Endothelial cell (in vitro differentiated cells): ENCODE measurements at regions not wholly inside any gene's neighbourhood (a gene's known extent, or its start where the extent isn't known, plus 50 kb on each side); places are given as distances from the start of the nearest gene placed in this dataset.
"Not testable (repeated sequence)": the region's sequence is repeated elsewhere in the genome, so short reads cannot be mapped to it uniquely, and the experiment has no call there.

Source experiments
- DNase-seq: peaks from one replicate; pipeline ENCODE4 v3.0.0; 2021; ENCODE audit warnings: low spot score
- H3K27ac Mint-ChIP-seq: one replicate; pipeline ENCODE4 v1.8.0; 2021; ENCODE audit warnings: mixed read lengths, inconsistent platforms; ENCODE audit not compliant: unreplicated experiment
- H3K27me3 Mint-ChIP-seq: one replicate; pipeline ENCODE4 v1.8.0; 2021; ENCODE audit warnings: mild to moderate bottlenecking, moderate library complexity, mixed read lengths, inconsistent platforms; ENCODE audit not compliant: unreplicated experiment
- H3K36me3 Mint-ChIP-seq: one replicate; pipeline ENCODE4 v1.8.0; 2021; ENCODE audit warnings: mild to moderate bottlenecking, low read depth, mixed read lengths, inconsistent platforms; ENCODE audit not compliant: unreplicated experiment
- H3K4me1 Mint-ChIP-seq: one replicate; pipeline ENCODE4 v1.8.0; 2021; ENCODE audit warnings: mild to moderate bottlenecking, mixed read lengths, inconsistent platforms; ENCODE audit not compliant: unreplicated experiment
- H3K4me3 Mint-ChIP-seq: one replicate; pipeline ENCODE4 v1.8.0; 2021; ENCODE audit warnings: mild to moderate bottlenecking, mixed read lengths, inconsistent platforms; ENCODE audit not compliant: unreplicated experiment
- H3K9me3 Mint-ChIP-seq: one replicate; pipeline ENCODE4 v1.8.0; 2021; ENCODE audit warnings: mixed read lengths, inconsistent platforms; ENCODE audit not compliant: unreplicated experiment
- CTCF ChIP-seq: fragments of 200-600 bp; sonication (generic); IDR thresholded peaks from one replicate; pipeline ENCODE4 v1.5.0; 2021; ENCODE audit warnings: antibody characterized with exemption; ENCODE audit not compliant: unreplicated experiment

DNA sequence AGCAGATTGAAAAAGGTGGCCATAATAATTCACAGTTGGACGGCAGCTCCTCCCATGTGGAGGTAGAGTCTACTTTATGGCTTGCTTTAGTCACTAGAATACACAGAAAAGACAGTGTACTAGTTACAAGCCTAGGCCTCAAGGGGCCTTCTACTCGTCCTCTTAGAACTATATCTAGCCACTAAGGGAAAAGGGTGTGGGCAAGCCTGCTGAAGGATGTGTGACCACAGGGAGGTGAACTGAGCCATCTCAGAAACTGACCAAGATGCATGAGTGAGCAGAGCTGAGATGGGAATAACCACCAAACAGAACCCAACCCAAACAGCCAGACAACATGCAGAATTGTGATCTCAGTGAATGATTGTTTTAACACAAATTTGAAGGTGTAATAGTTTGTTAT, 335.6 kb upstream of the LMCD1 start:
- no peak for DNase-seq
- Mint-ChIP-seq H3K27me3 (peaks cover 3% of the 10 kb centered on the region), H3K9me3 (no peaks in the 10 kb centered on the region), H3K4me3 (no peak overlapping the region), H3K4me1 (no peaks in the 10 kb centered on the region), H3K27ac (no peak overlapping the region), H3K36me3 (no peaks in the 10 kb centered on the region)
- no peak for TF ChIP-seq CTCF

DNA sequence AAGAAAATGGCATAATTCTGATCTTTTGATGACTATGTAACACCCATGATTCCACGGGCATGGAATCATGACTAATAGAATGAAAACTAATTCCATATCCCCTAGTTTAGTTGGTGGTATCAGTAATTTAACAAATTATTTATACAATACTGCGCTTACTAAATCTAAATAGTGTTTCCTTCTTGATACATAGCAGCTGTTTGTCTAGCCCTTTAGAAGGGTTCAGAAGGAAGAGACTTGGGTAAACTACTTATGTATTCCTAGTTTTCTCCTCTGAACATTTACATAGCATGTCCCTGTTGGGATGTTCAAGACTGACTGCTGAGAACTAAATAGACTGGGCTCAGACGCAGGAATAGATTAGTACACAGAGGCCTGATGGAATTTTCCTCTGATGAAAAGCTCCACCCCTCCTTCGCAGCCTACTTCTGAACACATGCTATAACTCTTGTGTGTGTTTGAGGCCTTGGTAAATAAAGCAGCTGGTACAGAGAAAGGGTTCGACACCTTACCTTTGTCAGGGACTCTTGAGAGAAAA, 330.6 kb upstream of the LMCD1 start:
- Mint-ChIP-seq H3K4me1 (no peaks in the 10 kb centered on the region), H3K27ac (no peak overlapping the region), H3K9me3 (no peaks in the 10 kb centered on the region), H3K27me3 (peaks cover 3% of the 10 kb centered on the region), H3K4me3 (no peak overlapping the region), H3K36me3 (no peaks in the 10 kb centered on the region)
- no peak for DNase-seq
- TF ChIP-seq CTCF: no peak

GRCh38 chr3:8173892-8174291, 327.7 kb upstream of the LMCD1 start:
- no peaks in the 10 kb centered on the region for H3K27me3 Mint-ChIP-seq
- H3K36me3 Mint-ChIP-seq: no peaks in the 10 kb centered on the region
- TF ChIP-seq CTCF: no peak
- no peak for DNase-seq
- no peaks in the 10 kb centered on the region for H3K9me3 Mint-ChIP-seq
- no peak overlapping the region for H3K4me3 Mint-ChIP-seq
- H3K4me1 Mint-ChIP-seq: no peaks in the 10 kb centered on the region
- no peak overlapping the region for H3K27ac Mint-ChIP-seq

- H3K27me3 Mint-ChIP-seq, H3K9me3 Mint-ChIP-seq, H3K4me1 Mint-ChIP-seq, DNase-seq, H3K27ac Mint-ChIP-seq, H3K36me3 Mint-ChIP-seq, H3K4me3 Mint-ChIP-seq: not testable (repeated sequence)
Measured at GRCh38 chr3:8176759-8177483, 324.7 kb upstream of the LMCD1 start.

DNA sequence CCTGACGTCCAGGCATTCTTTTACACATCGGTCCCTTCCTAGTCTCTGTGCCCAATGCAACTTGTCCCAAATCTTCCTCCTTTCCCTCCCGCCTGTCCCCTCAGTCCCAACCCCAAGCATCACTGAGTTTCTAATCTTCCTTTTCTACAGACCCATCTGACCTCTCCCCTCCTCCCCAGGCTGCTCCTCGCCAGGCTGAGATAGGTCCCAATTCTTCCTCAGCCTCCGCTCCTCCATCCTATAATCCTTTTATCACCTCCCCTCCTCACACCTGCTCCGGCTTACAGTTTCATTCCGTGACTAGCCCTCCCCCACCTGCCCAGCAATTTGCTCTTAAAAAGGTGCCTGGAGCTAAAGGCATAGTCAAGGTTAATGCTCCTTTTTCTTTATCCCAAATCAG, 323.1 kb upstream of the LMCD1 start:
- not testable (repeated sequence) for H3K9me3 Mint-ChIP-seq, H3K27me3 Mint-ChIP-seq, DNase-seq, H3K4me3 Mint-ChIP-seq, H3K27ac Mint-ChIP-seq, H3K4me1 Mint-ChIP-seq, H3K36me3 Mint-ChIP-seq

GRCh38 chr3:8182904-8183303, 318.7 kb upstream of the LMCD1 start:
- no peak for DNase-seq
- peaks cover 4% of the 10 kb centered on the region for H3K27me3 Mint-ChIP-seq
- no peak for TF ChIP-seq CTCF
- no peaks in the 10 kb centered on the region for H3K9me3 Mint-ChIP-seq
- peaks cover 4% of the 10 kb centered on the region for H3K36me3 Mint-ChIP-seq
- no peak overlapping the region for H3K27ac Mint-ChIP-seq
- peaks cover 4% of the 10 kb centered on the region for H3K4me1 Mint-ChIP-seq
- no peak overlapping the region for H3K4me3 Mint-ChIP-seq
